Sigmoid colon (tissue), 4 donors: ENCODE measurements at regions not wholly inside any gene's neighbourhood (a gene's known extent, or its start where the extent isn't known, plus 50 kb on each side); places are given as distances from the start of the nearest gene placed in this dataset.

Source experiments
- EP300 ChIP-seq, 4 donors: sonication (generic); formaldehyde crosslinking; IDR thresholded peaks; one replicate each; pipeline ENCODE4 v1.6.1; 2017; ENCODE audit warnings: antibody characterized with exemption in 4 of 4
- POLR2AphosphoS5 ChIP-seq, 4 donors: sonication (generic); formaldehyde crosslinking; IDR thresholded peaks; one replicate each; pipeline ENCODE4 v1.6.1; 2017; ENCODE audit warnings: antibody characterized with exemption in 4 of 4
- TF ChIP-seq, protein P1 (sequence below), 4 experiments: fragments of 450-650 bp in 3 of 4; fragments of 200-600 bp in 1 of 4; IDR thresholded peaks; one replicate each; pipeline ENCODE4 v1.5.1; 2016 to 2019; ENCODE audit warnings: antibody characterized with exemption in 4 of 4, mild to moderate bottlenecking in 3 of 4, moderate library complexity in 2 of 4

DNA sequence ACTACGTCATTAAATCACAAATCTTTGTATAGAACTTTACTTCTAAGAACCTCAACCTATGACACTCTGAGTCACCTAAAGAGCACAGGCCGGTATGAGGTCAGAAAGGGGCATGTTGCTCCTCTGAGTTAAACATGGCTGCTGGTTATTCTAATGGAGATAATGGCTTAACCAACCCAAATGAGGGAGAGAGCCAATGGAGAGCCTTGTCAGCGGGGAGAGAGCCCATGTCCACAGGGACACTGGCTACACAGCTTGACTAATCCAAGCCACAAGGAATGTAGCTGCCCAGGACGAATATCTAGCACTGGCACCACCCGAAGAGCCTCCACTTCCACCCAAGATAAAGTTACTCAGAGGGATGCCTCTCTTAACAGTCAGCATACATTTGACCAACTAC is 77.0 kb upstream of the STAC start:
- TF ChIP-seq, protein P1, sequence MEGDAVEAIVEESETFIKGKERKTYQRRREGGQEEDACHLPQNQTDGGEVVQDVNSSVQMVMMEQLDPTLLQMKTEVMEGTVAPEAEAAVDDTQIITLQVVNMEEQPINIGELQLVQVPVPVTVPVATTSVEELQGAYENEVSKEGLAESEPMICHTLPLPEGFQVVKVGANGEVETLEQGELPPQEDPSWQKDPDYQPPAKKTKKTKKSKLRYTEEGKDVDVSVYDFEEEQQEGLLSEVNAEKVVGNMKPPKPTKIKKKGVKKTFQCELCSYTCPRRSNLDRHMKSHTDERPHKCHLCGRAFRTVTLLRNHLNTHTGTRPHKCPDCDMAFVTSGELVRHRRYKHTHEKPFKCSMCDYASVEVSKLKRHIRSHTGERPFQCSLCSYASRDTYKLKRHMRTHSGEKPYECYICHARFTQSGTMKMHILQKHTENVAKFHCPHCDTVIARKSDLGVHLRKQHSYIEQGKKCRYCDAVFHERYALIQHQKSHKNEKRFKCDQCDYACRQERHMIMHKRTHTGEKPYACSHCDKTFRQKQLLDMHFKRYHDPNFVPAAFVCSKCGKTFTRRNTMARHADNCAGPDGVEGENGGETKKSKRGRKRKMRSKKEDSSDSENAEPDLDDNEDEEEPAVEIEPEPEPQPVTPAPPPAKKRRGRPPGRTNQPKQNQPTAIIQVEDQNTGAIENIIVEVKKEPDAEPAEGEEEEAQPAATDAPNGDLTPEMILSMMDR (IDR thresholded peaks at IDR 0.05) = no peak
- TF ChIP-seq POLR2AphosphoS5 (IDR thresholded peaks at IDR 0.05) (no peak), EP300 (IDR thresholded peaks at IDR 0.05) (no peak)
